HG03378 (cell line): ENCODE measurements at regions not wholly inside any gene's neighbourhood (a gene's known extent, or its start where the extent isn't known, plus 50 kb on each side); places are given as distances from the start of the nearest gene placed in this dataset.

Experiments
- ATAC-seq: cut with Tn5 transposase; IDR thresholded peaks from one replicate; pipeline ENCODE4 v1.9.1; 2021; ENCODE audit warnings: mild to moderate bottlenecking, moderate library complexity; ENCODE audit not compliant: unreplicated experiment

DNA sequence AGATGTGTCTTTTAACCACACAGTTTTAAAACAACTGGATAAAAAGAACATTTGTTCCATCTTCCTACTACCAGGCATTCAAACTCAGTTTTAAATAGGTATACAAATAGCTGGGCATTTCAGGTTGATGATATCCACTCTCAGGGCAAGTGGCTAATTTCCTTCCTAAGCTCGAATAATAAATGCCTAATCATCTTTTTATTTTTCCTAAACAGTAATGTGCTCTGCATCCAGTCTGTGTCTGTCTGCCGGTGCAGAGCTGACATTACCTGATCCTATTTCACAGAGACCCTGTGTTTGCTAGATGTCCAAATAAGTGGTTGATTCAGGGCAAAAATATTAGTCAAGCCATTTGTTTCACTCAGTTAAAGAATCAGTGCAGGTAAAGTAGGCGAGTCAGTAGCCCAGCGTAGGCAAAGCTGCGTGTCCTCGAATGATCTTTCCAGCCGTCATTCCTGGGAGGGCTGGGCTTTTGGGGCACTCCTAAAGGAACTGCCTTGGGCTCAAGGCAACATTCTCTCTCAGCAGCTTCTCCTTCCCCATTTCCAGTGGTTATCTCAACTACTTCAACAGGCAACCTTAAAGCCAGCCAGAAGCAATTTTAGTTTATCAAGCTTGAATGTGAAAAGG lies 74.2 kb upstream of the BMP2 start:
- ATAC-seq, result no peak

DNA sequence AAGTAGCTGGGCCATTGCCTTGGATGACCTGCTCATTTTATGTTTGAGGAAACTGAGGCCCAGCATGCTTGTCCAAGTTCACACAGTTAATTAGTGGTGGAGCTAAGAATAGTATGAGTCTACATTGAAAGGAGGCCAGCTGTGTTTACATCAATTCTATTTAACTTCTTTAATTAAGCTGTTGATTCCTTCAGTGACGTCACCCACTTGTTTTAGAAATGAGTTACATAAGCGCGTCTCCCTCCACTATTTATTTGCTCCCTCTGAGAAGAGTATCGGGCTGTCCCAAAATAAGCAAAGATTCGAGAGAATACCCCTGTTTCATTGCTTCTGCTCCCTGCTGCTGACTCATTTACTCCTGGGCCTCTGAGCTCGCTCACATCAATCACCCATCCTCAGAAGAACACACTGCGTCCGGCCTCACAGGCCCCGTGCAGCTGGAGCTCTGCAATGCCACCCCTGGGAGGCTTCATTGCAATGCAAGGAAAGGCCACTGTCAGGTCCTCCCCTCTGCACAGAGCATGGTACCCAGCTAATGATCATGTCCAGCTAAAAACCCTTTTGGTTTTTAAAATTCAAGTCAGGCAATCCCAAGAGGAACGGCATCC lies 74.8 kb upstream of the BMP2 start:
- ATAC-seq, result no peak

DNA sequence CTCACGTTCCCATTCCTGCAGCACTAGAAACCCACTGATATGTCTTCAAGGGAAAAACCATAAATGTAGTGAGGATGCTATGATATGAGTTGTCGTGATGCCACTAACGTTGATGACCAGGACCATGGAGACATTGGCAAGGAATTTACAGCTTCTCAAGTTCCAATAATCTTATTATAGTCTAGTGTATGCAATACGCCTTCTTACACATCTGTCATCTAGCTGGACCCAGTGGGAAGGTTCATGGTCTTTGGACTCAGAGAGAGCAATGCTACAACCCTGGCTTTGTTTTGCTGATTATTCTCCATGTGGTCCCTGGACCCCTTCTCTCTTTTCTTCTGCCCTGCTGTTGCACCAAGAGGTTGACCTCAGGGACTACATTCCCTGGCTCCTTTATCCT lies 76.0 kb upstream of the BMP2 start:
- no peak for ATAC-seq

DNA sequence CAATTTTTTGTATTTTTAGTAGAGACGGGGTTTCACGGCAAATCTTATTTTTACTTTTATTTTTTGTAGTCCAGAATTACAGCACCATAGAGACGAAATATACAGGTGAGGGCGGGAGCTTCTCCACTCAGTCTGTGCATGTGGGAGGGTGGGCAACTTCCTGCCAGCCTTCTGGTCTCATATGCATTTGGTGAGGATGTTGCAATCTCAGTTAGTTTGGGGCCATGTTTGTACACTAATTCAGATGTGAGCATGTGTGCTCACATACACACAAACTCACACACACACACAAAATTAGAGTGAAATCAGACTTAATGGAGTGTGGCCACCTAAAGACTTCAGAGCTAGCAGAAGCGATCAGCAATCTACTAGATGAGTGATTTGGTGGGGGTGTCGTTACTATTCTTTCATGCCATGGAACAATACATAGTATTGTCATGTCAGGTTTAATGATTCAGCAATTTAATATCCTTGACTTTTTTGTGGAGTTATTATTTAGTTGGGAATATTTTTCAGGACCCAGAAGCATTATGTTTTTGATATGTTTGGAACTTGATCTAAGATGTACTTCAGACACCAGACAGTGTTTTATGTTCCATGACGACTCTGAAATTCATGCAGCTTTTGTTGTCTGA lies 78.0 kb upstream of the BMP2 start:
- ATAC-seq, result no peak

DNA sequence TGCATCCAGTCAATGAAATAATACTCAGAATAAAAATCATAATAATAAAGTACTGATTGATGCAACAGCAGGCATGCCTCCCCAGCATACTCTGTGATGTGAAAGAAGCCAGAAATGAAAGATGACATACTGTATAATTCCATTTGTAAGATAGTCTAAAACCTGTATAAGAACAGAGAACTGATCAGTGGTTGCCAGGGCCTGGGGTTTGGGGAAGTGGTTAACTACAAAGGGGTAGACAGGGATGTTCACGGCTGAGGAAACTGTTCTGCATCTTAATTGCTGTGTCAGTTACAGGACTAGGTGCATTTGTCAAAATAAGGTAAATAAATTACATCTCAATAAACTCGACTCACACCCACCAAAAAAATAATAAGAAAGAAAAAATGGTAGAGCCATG lies 81.3 kb upstream of the BMP2 start:
- no peak for ATAC-seq

DNA sequence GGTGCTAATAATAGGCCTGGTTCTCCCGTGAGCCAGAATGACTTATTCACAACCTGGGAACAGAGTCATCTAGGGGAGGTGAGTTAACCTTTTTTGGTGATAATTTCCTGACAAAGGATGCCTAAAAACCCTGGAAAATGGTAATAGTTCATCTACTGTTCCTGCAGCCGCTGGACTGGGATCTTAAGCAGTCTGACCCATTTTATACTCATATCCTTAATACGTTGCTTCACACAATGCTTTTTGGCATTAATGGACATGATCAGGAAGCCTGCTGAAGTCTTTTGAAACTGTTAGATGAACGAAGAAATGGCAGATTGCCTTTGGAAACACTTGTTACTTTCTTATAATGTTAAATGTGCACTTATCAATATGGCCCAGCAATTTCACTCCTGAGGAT lies 81.9 kb upstream of the BMP2 start:
- no peak for ATAC-seq

DNA sequence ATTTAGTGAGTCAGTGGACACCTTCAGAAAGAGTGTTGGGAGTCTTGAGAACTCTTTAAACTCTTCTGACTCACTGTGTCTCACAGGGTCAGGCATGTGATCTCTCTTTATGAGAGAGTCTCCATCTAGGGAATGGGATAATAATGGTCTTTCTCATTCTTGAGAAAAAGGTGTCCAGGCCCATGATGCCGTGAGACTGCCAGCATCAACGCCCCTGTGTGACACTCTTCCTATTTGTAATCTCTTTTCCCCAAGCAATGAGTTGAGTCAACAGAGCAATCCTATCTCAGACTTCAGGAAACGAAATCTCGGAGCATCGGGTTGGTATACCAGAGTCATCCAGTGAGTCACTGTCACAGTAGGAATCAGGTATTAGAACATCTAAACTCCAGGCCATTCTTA lies 82.3 kb upstream of the BMP2 start:
- no peak for ATAC-seq

DNA sequence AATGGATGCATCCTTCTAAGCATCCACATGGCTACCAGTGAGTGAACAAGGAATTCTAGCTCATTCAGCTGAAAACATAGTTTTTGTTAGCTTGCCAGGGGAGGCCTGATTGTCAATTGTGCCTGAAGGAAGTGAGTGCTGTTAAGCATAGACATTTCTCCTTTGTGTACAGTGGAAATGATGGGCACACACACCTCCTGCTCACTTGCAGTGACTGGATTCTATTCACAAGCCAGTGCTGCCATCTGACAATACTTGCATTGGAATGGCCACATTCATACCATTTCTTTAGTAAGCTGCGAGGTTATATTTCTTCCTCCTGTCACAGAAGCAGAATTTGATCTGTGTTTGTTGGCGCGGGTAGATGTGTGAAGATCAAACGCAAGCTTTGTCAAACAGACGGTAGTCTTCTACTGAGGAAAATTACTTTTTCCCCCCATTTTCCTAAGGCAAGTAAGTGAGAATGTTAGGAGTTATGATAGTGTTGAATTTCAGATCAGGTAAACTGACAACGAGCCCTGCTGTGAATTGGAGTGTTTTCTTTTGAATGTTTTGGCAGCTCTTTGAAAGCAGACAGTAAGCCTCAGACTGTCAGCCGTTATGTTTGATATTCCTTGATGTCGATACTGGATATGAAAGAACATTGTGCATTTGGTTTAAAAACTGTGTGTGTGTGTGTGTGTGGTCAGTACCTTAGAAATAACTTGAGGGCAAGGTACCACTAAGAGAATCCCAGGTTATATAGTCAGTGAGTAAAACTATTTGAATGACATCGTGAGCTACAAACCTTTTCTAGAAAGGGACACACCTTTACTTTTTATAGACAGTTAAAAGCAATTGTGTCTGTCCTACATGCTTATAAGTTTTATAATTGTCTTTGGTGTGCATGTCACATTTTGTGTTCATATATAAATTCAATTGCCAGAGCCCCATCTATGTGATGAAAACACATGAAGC lies 84.2 kb upstream of the BMP2 start:
- ATAC-seq, result no peak

DNA sequence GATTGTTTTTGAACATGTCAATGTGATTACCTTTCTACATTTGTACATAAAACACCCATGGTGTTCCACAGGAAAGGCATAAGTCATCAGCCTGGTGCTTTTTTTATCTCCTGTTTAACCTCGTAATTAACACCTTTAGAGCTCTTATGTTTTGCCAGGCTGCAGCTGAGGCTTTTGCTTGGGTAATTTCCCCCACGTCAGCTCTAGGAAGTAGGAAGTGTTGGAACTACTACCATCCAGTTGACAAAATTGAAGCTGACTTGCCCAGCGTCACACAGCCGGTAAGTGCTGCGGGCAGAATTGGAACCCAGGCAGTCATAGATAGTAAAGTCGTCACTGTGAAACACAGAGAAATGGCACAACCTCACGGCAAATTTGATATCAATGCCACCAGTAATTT lies 86.6 kb upstream of the BMP2 start:
- no peak for ATAC-seq

DNA sequence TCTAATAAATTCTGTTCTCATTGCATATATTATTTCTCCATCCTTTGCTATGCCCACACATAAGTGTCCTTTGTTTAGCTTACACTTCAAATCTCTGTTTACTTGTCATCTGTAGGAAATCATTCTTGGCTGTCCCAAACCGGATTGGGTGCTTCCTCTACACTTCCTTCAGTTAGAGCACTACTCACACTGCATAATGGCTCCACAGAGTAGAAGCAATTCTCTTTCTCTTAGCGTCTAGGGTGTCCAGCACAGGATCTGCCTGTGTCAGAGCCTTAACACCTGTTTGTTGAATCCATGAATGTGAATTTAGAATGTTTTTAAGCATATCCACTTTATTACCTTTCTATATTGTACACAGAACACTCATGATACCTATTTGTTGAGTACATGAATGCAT lies 87.0 kb upstream of the BMP2 start:
- ATAC-seq, result no peak

DNA sequence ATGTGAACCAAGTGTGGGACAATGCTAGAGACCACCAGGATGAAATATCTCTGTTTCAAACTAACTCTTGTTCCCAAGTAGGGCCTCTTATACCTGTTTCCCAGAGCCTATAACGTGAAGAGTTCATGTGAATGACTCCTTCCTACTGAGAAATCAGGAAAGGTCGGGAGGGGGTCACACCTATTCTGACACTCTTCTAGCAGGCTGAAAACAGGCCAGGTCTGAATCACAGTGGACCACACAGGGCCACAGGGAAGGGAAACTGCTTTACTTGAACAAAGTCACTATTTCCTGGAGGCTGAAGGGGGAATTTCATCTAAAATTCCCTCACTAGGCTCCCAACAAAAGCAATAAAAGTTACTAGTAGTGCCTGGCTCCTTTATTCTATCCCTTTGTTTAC lies 88.4 kb upstream of the BMP2 start:
- ATAC-seq, result no peak

DNA sequence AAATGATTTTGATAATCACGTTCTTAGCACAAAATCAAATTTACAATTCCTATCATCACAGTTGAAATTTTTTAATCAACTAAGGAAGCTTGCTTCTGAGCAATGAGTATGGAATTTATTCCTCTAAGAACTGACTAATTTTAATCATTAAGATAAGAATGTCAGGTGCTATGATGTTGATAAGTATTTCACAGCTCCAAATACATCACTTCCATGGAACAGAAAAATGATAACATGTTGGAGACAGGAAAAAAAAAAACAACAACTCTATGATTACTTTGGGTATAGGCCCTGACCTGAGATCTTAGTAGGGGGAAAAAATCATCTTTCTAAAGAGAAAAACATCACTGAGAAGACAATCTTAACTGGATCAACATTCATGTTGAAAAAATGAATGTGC lies 89.4 kb upstream of the BMP2 start:
- ATAC-seq, result no peak

DNA sequence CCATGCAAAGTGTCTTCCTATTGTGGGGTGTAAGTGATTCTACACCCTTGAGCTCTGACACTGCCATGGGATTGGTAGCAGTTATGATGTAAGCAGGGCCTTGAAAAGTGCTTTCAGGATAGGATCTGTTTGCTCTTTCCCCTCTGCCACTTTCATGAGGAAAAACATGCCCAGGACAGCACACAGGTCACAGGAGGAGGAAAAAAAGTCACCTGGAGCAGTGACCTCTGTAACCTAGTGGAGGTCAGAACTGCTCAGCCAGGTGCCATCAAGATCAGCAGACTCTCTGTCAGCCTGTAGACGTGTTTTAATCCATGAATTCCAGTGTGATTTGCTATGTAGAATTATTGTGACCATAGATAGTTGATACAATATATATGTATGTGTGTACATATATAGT lies 92.7 kb upstream of the BMP2 start:
- ATAC-seq, result no peak

DNA sequence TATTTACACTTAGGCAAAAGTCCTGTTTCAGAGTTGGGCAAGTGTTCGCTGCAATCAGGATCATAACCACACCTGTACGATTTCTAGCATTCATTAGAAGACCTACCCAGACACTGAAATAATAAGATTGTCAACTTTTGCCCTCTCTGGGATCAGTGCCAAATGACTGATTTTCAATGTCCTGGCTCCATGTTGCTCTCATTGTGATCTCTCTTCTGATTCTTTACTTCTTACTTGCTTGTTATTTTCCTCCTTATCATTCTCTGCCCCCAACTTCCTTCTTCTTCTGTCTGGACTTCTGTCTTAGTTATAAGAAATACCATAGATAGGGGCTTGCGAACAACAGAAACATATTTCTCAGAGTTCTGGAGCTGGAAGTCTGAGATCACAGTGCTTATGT lies 94.4 kb upstream of the BMP2 start:
- ATAC-seq, result no peak

DNA sequence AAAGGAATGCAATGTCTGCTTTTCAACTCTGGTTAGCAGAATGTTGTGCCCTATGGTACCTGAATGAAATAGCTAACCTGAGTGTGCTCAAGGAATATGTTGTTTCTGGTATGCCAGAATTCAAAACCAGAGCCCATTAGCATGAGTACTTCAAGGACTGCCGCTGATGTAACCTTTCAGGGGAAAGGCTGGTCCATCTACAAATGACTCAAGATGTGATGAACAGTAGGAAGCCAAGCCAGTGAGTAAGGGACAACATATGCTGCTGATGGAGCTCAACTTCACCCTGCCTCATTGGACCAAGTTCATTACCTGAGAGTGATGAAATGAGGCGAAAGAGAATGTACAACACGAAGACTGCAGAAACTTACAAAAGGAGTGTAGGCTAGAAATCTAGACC lies 95.7 kb upstream of the BMP2 start:
- ATAC-seq, result no peak

DNA sequence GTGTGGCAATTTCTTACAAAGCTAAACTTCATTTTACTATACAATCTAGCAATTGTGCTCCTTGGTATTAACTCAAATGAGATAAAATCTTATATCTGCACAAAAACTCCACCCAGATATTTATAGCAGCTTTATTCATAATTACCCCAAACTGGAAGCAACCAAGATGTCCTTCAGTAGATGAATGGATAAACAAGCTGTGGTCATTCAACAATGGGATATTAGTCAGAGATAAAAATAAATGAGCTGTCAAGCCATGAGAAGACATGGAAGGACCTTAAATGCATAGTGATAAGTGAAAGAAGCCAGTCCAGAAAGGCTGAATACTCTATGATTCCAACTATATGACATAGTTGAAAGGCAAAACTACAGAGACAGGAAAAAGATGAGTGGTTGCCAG lies 98.9 kb upstream of the BMP2 start:
- ATAC-seq, result no peak

DNA sequence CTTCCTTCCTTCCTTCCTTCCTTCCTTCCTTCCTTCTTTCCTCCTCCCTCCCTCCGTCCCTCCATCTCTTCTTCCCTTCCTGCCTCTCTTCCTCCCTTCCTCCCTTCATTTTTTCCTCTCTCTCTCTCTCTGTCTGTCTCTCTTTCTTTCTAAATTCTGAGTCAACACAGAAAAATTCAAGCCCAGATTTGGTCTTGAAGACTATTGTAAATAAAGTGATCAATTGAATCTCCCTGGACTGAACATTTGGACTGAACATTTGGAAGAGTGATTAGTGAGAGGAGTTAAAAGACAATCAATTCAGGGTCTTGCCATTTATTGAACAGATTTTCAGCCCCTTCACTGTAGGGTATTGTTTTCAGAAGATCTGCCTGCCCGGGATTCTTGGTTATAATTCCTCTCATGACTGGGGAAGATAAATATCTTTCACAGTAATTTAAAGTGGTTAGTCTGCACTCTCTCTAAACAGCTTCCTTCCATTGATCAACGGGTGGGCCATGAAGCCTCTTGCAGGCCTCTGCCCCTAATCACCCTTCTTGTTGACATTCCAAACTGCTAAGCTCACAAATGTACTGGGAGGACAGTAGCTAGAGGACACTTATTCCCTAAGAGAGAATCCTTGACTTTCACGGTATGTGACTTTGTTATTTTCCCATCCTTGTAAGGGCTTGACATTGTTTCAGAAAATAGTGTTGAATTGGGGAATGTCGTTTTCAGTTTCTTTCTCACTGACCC lies 101.7 kb upstream of the BMP2 start:
- no peak for ATAC-seq

DNA sequence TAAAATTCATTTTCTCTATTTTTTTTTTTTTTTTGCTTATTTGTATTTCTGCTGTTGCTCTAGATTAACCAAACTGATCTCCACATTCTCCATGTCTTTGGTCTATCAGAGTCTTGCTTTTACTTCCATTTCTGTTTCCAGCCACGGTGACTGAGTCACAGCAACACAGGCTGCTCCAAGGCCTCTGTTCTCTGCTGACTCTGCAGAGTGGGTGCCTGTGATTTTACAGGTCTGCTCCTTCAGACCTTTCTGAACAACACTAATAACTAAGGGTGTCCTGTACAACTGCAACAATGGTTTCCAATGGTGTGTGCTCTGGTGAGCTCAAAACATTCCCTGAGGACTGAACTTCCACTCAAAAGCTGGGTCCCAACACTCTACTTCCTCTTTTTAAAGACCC lies 102.3 kb upstream of the BMP2 start:
- no peak for ATAC-seq

DNA sequence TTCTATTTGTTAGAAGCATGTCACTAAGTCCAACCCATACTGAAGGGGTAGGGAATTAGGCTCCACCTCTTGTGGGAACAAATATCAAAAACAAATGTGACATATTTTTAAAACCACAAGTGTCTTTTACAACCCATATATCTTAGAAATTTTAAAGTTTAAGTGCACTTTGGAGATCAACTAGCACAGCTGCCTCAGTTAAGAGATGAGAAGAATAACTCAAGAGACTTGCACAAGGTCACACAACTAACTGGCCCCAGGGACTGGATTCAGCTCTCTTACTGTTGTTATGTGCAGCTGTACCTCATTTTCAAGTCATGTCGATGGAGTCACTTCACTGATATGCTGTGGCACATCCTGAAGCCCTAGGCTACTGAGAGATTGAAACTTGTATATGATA lies 102.9 kb upstream of the BMP2 start:
- no peak for ATAC-seq

DNA sequence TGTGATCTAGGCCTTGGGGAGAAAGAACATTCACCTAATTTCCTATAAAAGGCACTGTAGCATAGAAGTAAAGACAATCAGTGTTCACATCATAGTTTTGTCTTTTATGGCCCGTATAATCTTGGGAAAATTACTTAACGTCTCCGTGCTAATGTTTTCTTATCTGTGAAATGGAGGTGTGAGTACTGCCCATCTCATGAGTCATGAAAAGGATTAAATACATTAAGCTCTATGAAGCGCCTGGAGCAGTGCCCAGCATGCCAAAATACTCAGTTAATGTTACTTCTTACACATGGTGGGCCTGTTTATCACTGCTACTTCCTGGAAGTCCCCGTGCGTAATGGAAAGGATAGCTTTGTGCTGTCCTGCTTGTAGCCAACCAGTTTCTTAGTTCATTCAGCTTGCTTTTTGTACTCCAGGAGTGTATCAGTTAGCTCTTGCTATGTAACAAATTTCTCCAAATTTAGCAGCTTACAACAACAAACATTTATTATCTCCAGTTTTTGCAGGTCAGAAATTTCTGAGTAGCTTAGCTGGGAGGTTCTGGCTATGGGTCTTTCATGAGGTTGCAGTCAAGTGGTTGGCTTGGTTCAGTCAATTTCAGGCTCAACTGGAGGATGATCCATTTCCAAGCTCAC lies 103.6 kb upstream of the BMP2 start:
- no peak for ATAC-seq

DNA sequence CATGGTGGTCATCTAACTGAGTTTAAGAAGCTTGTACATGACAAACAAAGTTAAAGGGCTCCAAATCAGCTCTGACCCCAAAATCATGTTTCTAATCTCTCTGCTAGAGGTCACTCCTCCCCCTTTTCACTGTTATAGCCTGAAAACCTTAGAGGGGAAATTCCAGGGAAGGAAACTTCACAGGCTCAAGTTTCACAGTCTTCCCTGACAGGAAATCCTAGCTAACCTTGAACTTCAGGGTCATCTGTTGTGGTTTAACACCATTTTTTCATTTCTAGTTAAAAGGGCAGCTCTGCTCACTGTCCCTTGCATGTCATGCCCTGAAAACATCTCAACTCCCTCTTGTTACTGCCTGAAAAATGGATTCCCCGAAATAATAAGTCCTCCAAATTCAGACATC lies 104.4 kb upstream of the BMP2 start:
- ATAC-seq, result peak; percentile 85
